Kidney (tissue), 13 donors: ENCODE measurements at regions not wholly inside any gene's neighbourhood (a gene's known extent, or its start where the extent isn't known, plus 50 kb on each side); places are given as distances from the start of the nearest gene placed in this dataset.

Experiments used
- DNase-seq, 5 donors: peaks; one replicate each; pipeline ENCODE4 v3.0.0-alpha.2; 2013 to 2020
- FAIRE-seq: peaks from 2 replicates; lab custom pipeline; 2012; peaks lifted over from hg19 to GRCh38; lab: Jason Lieb, UNC
- H3K27ac ChIP-seq, 2 donors: one replicate each; pipeline ENCODE4 v1.7.0; 2013; ENCODE audit warnings: low read depth in 2 of 2, low read length in 2 of 2, inconsistent platforms in 1 of 2
- H3K27me3 ChIP-seq: one replicate; pipeline ENCODE4 v1.7.1; 2013; ENCODE audit warnings: low read length, inconsistent platforms; ENCODE audit not compliant: control insufficient read depth, insufficient read depth
- H3K36me3 ChIP-seq, 3 donors: one replicate each; pipeline versions ENCODE4 v1.7.0 to v1.7.1; 2013; ENCODE audit warnings: low read length in 3 of 3, control low read depth in 1 of 3, inconsistent platforms in 1 of 3; ENCODE audit not compliant: insufficient read depth in 3 of 3, control insufficient read depth in 2 of 3
- H3K4me1 ChIP-seq, 3 donors: one replicate each; pipeline versions ENCODE4 v1.7.0 to v1.7.1; 2013; ENCODE audit warnings: low read length in 3 of 3, inconsistent platforms in 1 of 3, low read depth in 1 of 3; ENCODE audit not compliant: control insufficient read depth in 2 of 3, insufficient read depth in 2 of 3
- H3K4me3 ChIP-seq, 3 donors: one replicate each; pipeline versions ENCODE4 v1.7.0 to v1.8.1; 2013; ENCODE audit warnings: low read length in 3 of 3, control low read depth in 1 of 3, inconsistent platforms in 1 of 3
- H3K9ac ChIP-seq, 3 donors: one replicate each; pipeline versions ENCODE4 v1.7.0 to v1.7.1; 2013; ENCODE audit warnings: low read length in 3 of 3, control low read depth in 1 of 3, inconsistent platforms in 1 of 3
- H3K9me3 ChIP-seq, 3 donors: one replicate each; pipeline versions ENCODE4 v1.7.0 to v1.7.1; 2013; ENCODE audit warnings: low read length in 3 of 3, control low read depth in 1 of 3, inconsistent platforms in 1 of 3; ENCODE audit not compliant: control insufficient read depth in 2 of 3, insufficient read depth in 1 of 3
- intact Hi-C: fragments of 100-400 bp; cut with DNase I; formaldehyde crosslinking; loops from one replicate; pipeline ENCODE4 v1.11.1; 2022
- TF ChIP-seq, protein P1 (sequence below): IDR thresholded peaks from 3 replicates; pipeline ENCODE4 v1.5.1; 2012; ENCODE audit warnings: mild to moderate bottlenecking, moderate library complexity, borderline replicate concordance; ENCODE audit not compliant: insufficient read depth; ENCODE audit errors: extremely low read depth
- donor health status: control.
- donor health status: control.
- donor health status: control.
- donor health status: control.
- donor health status: control.
- donor health status: DM: yes; HTN: yes; CAD: no.
- donor health status: Normal renal cell carcinoma (clear cell type).

DNA sequence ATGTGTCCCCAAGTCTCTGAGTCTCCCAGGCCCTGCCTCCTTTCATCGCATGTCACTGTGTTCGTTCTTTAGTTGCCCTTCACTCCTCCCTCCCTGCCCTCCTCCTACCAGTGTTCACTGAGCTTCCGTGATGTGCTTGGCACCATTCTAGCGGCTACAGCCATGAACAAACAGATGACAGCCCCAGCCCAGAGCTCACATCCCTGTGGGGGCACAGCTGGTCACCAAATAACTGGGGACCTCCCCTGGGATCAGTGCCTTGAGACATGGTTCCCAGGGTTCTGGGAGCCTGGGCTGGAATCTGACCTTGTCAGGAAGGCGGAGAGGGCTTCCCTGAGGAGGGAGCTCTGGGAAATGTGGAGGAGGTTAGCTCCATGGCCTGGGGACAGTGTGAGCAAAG, 320.7 kb downstream of the PTPRU start:
- Histone ChIP-seq H3K27ac (no peak overlapping the region), H3K4me1 (no peaks in the 10 kb centered on the region), H3K9ac (no peak overlapping the region), H3K27me3 (no peaks in the 10 kb centered on the region), H3K9me3 (peaks cover 0 to 1% (median 0%) of the 10 kb centered on the region in 3 donors), H3K4me3 (no peak overlapping the region), H3K36me3 (no peaks in the 10 kb centered on the region)
- DNase-seq (no peak), FAIRE-seq (no peak)
- TF ChIP-seq, protein P1, sequence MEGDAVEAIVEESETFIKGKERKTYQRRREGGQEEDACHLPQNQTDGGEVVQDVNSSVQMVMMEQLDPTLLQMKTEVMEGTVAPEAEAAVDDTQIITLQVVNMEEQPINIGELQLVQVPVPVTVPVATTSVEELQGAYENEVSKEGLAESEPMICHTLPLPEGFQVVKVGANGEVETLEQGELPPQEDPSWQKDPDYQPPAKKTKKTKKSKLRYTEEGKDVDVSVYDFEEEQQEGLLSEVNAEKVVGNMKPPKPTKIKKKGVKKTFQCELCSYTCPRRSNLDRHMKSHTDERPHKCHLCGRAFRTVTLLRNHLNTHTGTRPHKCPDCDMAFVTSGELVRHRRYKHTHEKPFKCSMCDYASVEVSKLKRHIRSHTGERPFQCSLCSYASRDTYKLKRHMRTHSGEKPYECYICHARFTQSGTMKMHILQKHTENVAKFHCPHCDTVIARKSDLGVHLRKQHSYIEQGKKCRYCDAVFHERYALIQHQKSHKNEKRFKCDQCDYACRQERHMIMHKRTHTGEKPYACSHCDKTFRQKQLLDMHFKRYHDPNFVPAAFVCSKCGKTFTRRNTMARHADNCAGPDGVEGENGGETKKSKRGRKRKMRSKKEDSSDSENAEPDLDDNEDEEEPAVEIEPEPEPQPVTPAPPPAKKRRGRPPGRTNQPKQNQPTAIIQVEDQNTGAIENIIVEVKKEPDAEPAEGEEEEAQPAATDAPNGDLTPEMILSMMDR: no peak
- intact Hi-C loops: no loop called here

DNA sequence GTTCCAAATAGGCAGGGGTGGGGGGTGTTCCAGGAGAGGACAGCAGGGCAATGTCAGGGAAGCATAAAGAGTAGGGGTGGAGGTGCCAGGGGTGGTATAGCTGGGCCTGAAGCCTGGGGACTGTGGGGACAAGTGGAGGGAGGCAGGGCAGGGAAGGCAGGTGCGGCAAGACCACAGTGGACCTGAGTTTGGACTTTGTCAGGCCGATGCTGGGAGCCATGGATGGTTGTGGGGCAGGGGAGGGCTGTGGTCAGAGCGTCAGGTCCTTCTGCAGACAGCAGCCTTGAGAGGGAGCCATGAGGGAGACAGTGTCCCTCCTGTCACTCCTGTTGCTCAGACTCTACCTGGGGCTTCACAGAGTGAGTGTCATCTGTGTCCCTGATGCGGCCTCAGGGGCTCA, 320.3 kb downstream of the PTPRU start:
- Histone ChIP-seq H3K9ac (no peak overlapping the region), H3K27ac (no peak overlapping the region), H3K4me1 (no peaks in the 10 kb centered on the region), H3K27me3 (no peaks in the 10 kb centered on the region), H3K4me3 (no peak overlapping the region), H3K9me3 (peaks cover 0 to 1% (median 0%) of the 10 kb centered on the region in 3 donors), H3K36me3 (no peaks in the 10 kb centered on the region)
- TF ChIP-seq, protein P1: no peak
- FAIRE-seq (no peak), DNase-seq (no peak)
- intact Hi-C loops: no loop called here

- intact Hi-C loops: no loop called here
- H3K4me3 ChIP-seq: no peak overlapping the region
- no peaks in the 10 kb centered on the region for H3K27me3 ChIP-seq
- H3K9ac ChIP-seq: no peak overlapping the region
- no peaks in the 10 kb centered on the region for H3K4me1 ChIP-seq
- H3K27ac ChIP-seq: no peak overlapping the region
- H3K9me3 ChIP-seq: peaks cover 0 to 1% (median 0%) of the 10 kb centered on the region in 3 donors
- FAIRE-seq (no peak), DNase-seq (no peak)
- TF ChIP-seq, protein P1: no peak
- no peaks in the 10 kb centered on the region for H3K36me3 ChIP-seq
Measured at GRCh38 chr1:29555043-29555620, 318.8 kb downstream of the PTPRU start.

DNA sequence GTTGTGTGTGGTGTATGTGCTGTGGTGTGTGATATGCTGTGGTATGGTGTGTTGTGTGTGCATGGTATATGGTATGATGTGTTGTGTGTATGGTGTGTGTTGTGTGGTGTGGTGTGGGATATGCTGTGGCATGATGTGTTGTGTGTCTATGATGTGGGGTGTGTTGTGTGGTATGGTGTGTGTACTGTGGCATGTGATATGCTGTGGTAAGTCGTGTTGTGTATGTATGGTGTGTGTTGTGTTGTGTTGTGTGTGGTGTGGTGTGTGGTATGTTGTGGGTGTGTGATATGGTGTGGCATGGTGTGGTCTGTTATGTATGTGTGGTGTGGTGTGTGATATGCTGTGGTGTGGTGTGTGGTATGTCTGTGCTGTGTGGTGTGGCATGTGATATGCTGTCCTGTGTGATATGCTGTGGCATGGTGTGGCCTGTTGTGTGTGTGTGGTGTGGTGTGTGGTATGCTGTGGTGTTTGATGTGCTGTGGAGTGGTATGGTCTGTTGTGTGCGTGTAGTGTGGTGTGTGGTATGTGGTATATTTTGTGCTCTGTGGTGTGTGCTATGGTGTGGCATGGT, 318.0 kb downstream of the PTPRU start:
- Histone ChIP-seq H3K27me3 (no peaks in the 10 kb centered on the region), H3K4me3 (no peak overlapping the region), H3K9ac (no peak overlapping the region), H3K36me3 (no peaks in the 10 kb centered on the region), H3K9me3 (peaks cover 0 to 1% (median 0%) of the 10 kb centered on the region in 3 donors), H3K27ac (no peak overlapping the region), H3K4me1 (no peaks in the 10 kb centered on the region)
- TF ChIP-seq, protein P1: no peak
- DNase-seq (no peak), FAIRE-seq (no peak)
- intact Hi-C loops: no loop called here
